Endothelial cell of umbilical vein (primary cell): ENCODE measurements at regions not wholly inside any gene's neighbourhood (a gene's known extent, or its start where the extent isn't known, plus 50 kb on each side); places are given as distances from the start of the nearest gene placed in this dataset.

ENCODE experiments used
- BruUV-seq: library from RNA; stranded (reverse); fragments of 400-500 nt; replicated peaks from 2 replicates; lab custom pipeline; 2021; lab: Mats Ljungman, UMichigan
- CTCF ChIA-PET: fragments of 300-600, 350-600 bp; sonication (Branson Sonifier 250); formaldehyde crosslinking; loops from one replicate; lab custom pipeline; 2021; ENCODE audit warnings: antibody characterized with exemption, inconsistent platforms; lab: Charles Lee
- POLR2A ChIA-PET: fragments of 300-600, 350-600 bp; sonication (Branson Sonifier 250); formaldehyde crosslinking; loops from one replicate; lab custom pipeline; 2021; ENCODE audit warnings: antibody characterized with exemption, inconsistent platforms; lab: Charles Lee
- DNase-seq: peaks from one replicate; pipeline ENCODE4 v3.0.0-alpha.2; 2011; ENCODE audit warnings: low read depth, low spot score
- FAIRE-seq: peaks from 2 replicates; lab custom pipeline; 2011; peaks lifted over from hg19 to GRCh38; lab: Jason Lieb, UNC
- H2AFZ ChIP-seq: 2 replicates; pipeline ENCODE4 v1.6.0; 2012; ENCODE audit warnings: low read depth, low read length, control low read depth, inconsistent platforms
- H3K27ac ChIP-seq: 2 replicates; pipeline ENCODE4 v1.5.1; 2011; ENCODE audit warnings: low read depth, mild to moderate bottlenecking, control low read depth, low read length, moderate library complexity; ENCODE audit not compliant: insufficient read depth
- H3K27me3 ChIP-seq, 2 experiments: 2 replicates each; pipeline versions ENCODE4 v1.6.0 to v1.6.1; 2011; ENCODE audit warnings: low read length in 2 of 2, mixed read lengths in 1 of 2; ENCODE audit not compliant: control insufficient read depth in 2 of 2, insufficient read depth in 2 of 2
- H3K36me3 ChIP-seq, 2 experiments: 2 replicates in 1 of 2; 3 replicates in 1 of 2; pipeline ENCODE4 v1.5.1; 2011; ENCODE audit warnings: low read length in 2 of 2, mild to moderate bottlenecking in 1 of 2, moderate library complexity in 1 of 2; ENCODE audit not compliant: control insufficient read depth in 2 of 2, insufficient read depth in 2 of 2; ENCODE audit errors: extremely low read depth in 1 of 2
- H3K4me1 ChIP-seq: 3 replicates; pipeline ENCODE4 v1.5.1; 2011; ENCODE audit warnings: mild to moderate bottlenecking, low read length; ENCODE audit not compliant: control insufficient read depth, insufficient read depth; ENCODE audit errors: extremely low read depth
- H3K4me2 ChIP-seq: 2 replicates; pipeline ENCODE4 v1.6.1; 2011; ENCODE audit warnings: low read length, control low read depth, mixed read lengths; ENCODE audit not compliant: insufficient read depth
- H3K4me3 ChIP-seq, 3 experiments: fragments of 200-600 bp in 1 of 3; sonication (generic), shearing (Covaris generic) in 1 of 3; replicated peaks in 1 of 3; 2 replicates each; pipeline ENCODE4 v1.5.1; 2011 to 2016; ENCODE audit warnings: control low read depth in 3 of 3, low read length in 3 of 3, mild to moderate bottlenecking in 2 of 3, inconsistent platforms in 1 of 3, low read depth in 1 of 3, moderate library complexity in 1 of 3; ENCODE audit not compliant: insufficient read depth in 1 of 3
- H3K79me2 ChIP-seq: 2 replicates; pipeline ENCODE4 v1.6.0; 2012; ENCODE audit warnings: low read length, inconsistent platforms; ENCODE audit not compliant: control insufficient read depth, insufficient read depth
- H3K9ac ChIP-seq: replicated peaks from 2 replicates; pipeline ENCODE3; 2011; ENCODE audit warnings: low read length, control low read depth; ENCODE audit not compliant: insufficient read depth; ENCODE audit errors: extremely low read depth
- H3K9me1 ChIP-seq: replicated peaks from 3 replicates; pipeline ENCODE4 v1.6.0; 2011; ENCODE audit warnings: mild to moderate bottlenecking, low read length; ENCODE audit not compliant: control insufficient read depth, insufficient read depth; ENCODE audit errors: extremely low read depth
- H3K9me3 ChIP-seq: replicated peaks from 2 replicates; pipeline ENCODE4 v1.5.1; 2012; ENCODE audit warnings: low read length, inconsistent platforms; ENCODE audit not compliant: control insufficient read depth, insufficient read depth
- H4K20me1 ChIP-seq: replicated peaks from 2 replicates; pipeline ENCODE3; 2011; ENCODE audit warnings: mild to moderate bottlenecking, low read length; ENCODE audit not compliant: control insufficient read depth, insufficient read depth; ENCODE audit errors: extremely low read depth
- EZH2 ChIP-seq: IDR thresholded peaks from 2 replicates; pipeline ENCODE4 v1.6.1; 2012; ENCODE audit warnings: borderline replicate concordance, low read depth, mild to moderate bottlenecking, moderate library complexity, low read length, inconsistent platforms; ENCODE audit not compliant: severe bottlenecking
- FOS ChIP-seq: IDR thresholded peaks from 2 replicates; pipeline ENCODE4 v1.6.1; 2011; ENCODE audit warnings: mild to moderate bottlenecking, low read length, moderate library complexity, borderline replicate concordance; ENCODE audit not compliant: insufficient read depth
- GATA2 ChIP-seq: IDR thresholded peaks from 2 replicates; pipeline ENCODE4 v1.7.0; 2011; ENCODE audit warnings: low read depth, mild to moderate bottlenecking, moderate library complexity, mixed read lengths, low read length; ENCODE audit not compliant: insufficient read length, insufficient read depth
- JUN ChIP-seq: IDR thresholded peaks from 2 replicates; pipeline ENCODE4 v1.6.1; 2011; ENCODE audit warnings: borderline replicate concordance, low read depth; ENCODE audit not compliant: insufficient read length, insufficient read depth
- MYC ChIP-seq: IDR thresholded peaks from one replicate; pipeline ENCODE4 v1.6.1; 2011; ENCODE audit warnings: mild to moderate bottlenecking, low read depth, low read length
- POLR2A ChIP-seq: IDR thresholded peaks from 2 replicates; pipeline ENCODE4 v1.6.1; 2012; ENCODE audit warnings: low read depth, mild to moderate bottlenecking, control low read depth, low read length
- POLR2AphosphoS5 ChIP-seq: IDR thresholded peaks from 2 replicates; pipeline ENCODE4 v1.6.1; 2012; ENCODE audit warnings: low read depth, mild to moderate bottlenecking, control low read depth, low read length, moderate library complexity; ENCODE audit not compliant: insufficient read depth
- dilution Hi-C: fragments of 300-500 bp; cut with MboI; formaldehyde crosslinking; loops from one replicate; pipeline ENCODE4 v1.15.0; 2019; ENCODE audit warnings: low sequenced_read_pairs; ENCODE audit not compliant: extremely low pct_ligation_motif_present
- intact Hi-C: fragments of 100-400 bp; cut with micrococcal nuclease; formaldehyde crosslinking; loops from one replicate; pipeline ENCODE4 v1.10.0; 2022
- TF ChIP-seq, protein P1 (sequence below): IDR thresholded peaks from 2 replicates; pipeline ENCODE4 v1.6.1; 2011; ENCODE audit not compliant: insufficient read depth, insufficient read length
- TF ChIP-seq, protein P2 (sequence below), 2 donors: IDR thresholded peaks; 1 replicate in 1 of 2; 2 replicates in 1 of 2; pipeline ENCODE4 v1.5.1; 2011; ENCODE audit warnings: low read length in 2 of 2, mild to moderate bottlenecking in 2 of 2, moderate library complexity in 2 of 2, control low read depth in 1 of 2, inconsistent platforms in 1 of 2, low read depth in 1 of 2; ENCODE audit not compliant: insufficient read depth in 1 of 2; ENCODE audit errors: extremely low read depth in 1 of 2

DNA sequence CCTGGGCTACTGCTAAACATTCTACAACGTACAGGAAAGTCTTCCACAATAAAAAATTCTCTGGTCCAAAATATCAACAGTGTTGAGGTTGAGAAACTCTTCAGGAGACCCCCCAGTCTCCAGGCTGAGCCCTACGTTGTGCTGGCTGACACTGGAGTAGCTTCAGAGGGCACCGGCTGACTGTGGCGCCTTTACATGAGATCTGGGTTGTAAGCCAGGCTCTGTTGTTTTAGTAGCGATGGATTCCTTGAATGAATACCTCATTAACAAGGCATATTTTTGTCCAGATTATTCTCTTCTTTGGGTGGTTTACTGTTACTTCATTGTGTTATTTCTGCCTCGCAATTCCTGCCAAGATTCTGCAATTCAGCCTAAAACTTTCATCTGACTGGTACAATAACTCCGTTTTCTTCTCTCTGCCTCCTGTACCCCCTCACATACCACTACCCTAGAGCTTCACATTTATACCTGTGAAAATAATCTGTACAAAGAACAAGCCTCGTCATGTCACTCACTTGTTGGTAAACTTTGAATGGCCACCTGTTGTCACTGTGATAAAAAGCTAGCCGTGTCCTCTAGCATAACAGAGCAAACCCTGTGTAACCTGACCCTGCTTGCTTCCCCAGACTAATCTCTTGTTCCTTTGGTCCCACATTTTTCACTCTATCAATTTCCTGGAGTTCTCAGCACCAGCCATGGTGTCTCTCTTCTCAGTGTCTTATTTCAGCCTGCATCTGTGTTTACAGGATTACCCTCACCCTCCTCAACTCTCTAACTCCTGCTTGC, 1476.1 kb upstream of the TENM3 start:
- no peaks in the 10 kb centered on the region for H3K36me3 ChIP-seq
- H3K9ac ChIP-seq: no peak overlapping the region
- no peaks in the 10 kb centered on the region for H3K79me2 ChIP-seq
- BruUV-seq: no TSS peak
- intact Hi-C loops: no loop called here
- ChIA-PET POLR2A (no interaction called here), CTCF (no interaction called here)
- H3K9me3 ChIP-seq: peaks cover 8% of the 10 kb centered on the region
- no peak overlapping the region for H3K4me2 ChIP-seq
- H3K9me1 ChIP-seq: no peaks in the 10 kb centered on the region
- H3K4me3 ChIP-seq: no peak overlapping the region
- TF ChIP-seq EZH2: no peak
- H4K20me1 ChIP-seq: no peaks in the 10 kb centered on the region
- no peak overlapping the region for H2AFZ ChIP-seq
- FAIRE-seq (no peak), DNase-seq (no peak)
- no peaks in the 10 kb centered on the region for H3K4me1 ChIP-seq
- H3K27ac ChIP-seq: no peak overlapping the region
- H3K27me3 ChIP-seq: no peaks in the 10 kb centered on the region
- dilution Hi-C loops: no loop called here

DNA sequence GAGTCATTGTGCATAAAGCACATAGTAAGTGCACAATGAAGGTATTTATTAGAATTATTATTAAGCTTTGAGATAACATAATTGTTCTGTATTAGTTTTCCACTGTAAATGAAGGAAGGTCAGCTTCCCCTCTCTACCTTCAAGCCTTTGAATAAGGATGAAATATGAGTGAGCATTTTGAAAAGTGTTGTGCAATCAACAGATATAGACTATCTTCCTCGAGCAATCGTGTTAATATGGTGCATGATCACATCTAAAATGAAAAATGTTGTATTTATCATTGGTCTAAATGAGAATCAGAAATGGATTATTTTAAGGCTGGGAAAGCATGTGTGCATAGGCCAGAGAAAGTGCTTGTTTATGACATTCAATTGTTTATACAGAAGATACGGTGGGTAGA, 1474.6 kb upstream of the TENM3 start:
- CTCF ChIA-PET: no interaction called here
- H3K9me1 ChIP-seq: no peaks in the 10 kb centered on the region
- no peaks in the 10 kb centered on the region for H3K79me2 ChIP-seq
- H3K27ac ChIP-seq: no peak overlapping the region
- no peak overlapping the region for H2AFZ ChIP-seq
- H3K9me3 ChIP-seq: peaks cover 8% of the 10 kb centered on the region
- no peaks in the 10 kb centered on the region for H3K36me3 ChIP-seq
- H3K27me3 ChIP-seq: no peaks in the 10 kb centered on the region
- intact Hi-C loops (no loop called here), dilution Hi-C loops (no loop called here)
- POLR2A ChIA-PET: no interaction called here
- H4K20me1 ChIP-seq: no peaks in the 10 kb centered on the region
- H3K4me3 ChIP-seq: no peak overlapping the region
- no peaks in the 10 kb centered on the region for H3K4me1 ChIP-seq
- TF ChIP-seq, protein P1, sequence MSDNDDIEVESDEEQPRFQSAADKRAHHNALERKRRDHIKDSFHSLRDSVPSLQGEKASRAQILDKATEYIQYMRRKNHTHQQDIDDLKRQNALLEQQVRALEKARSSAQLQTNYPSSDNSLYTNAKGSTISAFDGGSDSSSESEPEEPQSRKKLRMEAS: no peak
- TF ChIP-seq FOS (no peak), POLR2AphosphoS5 (no peak), POLR2A (no peak), JUN (no peak), EZH2 (no peak), MYC (no peak), GATA2 (no peak)
- TF ChIP-seq, protein P2, sequence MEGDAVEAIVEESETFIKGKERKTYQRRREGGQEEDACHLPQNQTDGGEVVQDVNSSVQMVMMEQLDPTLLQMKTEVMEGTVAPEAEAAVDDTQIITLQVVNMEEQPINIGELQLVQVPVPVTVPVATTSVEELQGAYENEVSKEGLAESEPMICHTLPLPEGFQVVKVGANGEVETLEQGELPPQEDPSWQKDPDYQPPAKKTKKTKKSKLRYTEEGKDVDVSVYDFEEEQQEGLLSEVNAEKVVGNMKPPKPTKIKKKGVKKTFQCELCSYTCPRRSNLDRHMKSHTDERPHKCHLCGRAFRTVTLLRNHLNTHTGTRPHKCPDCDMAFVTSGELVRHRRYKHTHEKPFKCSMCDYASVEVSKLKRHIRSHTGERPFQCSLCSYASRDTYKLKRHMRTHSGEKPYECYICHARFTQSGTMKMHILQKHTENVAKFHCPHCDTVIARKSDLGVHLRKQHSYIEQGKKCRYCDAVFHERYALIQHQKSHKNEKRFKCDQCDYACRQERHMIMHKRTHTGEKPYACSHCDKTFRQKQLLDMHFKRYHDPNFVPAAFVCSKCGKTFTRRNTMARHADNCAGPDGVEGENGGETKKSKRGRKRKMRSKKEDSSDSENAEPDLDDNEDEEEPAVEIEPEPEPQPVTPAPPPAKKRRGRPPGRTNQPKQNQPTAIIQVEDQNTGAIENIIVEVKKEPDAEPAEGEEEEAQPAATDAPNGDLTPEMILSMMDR (IDR thresholded peaks at IDR 0.05; ENCODE audit: extremely low read depth in 1 of 2, insufficient read depth in 1 of 2, low read depth in 1 of 2, low read length in 2 of 2): no peak
- no peak for FAIRE-seq
- no peak for DNase-seq
- no TSS peak for BruUV-seq
- no peak overlapping the region for H3K4me2 ChIP-seq
- no peak overlapping the region for H3K9ac ChIP-seq
